NCI-H82 treated with DMSO at 0.1 percent for 48 hours (cell line): ENCODE measurements at regions not wholly inside any gene's neighbourhood (a gene's known extent, or its start where the extent isn't known, plus 50 kb on each side); places are given as distances from the start of the nearest gene placed in this dataset.

ENCODE experiments used
- DNase-seq: peaks from one replicate; lab custom pipeline; 2025; ENCODE audit not compliant: unreplicated experiment; lab: John Stamatoyannopoulos, UW

- no peak for DNase-seq
These were observed 272.8 kb upstream of the FAR2 start for GRCh38 chr12:28876196-28876798.

DNA sequence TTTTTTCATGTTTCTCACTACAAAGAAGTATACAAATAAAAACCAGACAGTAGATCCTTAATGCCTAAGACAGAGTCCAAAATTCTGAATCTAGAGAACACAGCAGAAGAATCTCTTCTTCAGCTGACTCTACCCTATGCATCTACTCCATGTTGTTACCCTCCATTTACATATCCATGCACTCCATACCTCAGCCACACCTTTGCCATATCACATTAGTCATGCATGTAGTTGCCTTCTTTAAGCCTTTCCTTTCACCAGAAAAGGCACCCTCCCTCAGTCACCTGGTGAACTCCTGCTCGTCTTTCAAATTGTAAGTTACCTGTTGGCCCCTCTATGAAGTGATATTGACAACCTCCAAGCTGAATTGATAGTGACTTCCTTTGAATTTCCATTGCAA, 271.2 kb upstream of the FAR2 start:
- DNase-seq: no peak

GRCh38 chr12:28878629-28879028, 270.4 kb upstream of the FAR2 start:
- peak; percentile 3 for DNase-seq

DNA sequence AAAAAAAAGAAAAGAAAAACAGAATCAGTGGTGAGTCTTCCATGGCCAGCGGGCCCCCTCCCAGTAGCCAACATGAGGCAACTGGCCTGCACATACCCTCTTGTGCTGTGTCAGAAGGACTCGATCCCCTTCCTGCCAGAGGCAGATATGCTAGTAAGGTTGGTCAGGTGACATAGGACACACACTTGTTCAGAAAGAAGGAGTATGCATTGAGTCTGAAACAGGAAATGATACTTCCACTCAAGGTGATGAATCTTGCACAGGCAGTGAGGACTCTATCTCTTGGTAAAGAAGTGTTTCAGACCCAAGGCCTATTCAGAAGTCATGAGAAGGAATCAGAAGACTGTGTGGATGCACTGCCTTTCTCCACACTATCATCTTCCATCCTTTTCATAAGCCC, 269.7 kb upstream of the FAR2 start:
- DNase-seq: no peak

- no peak for DNase-seq
These were observed 266.6 kb upstream of the FAR2 start for GRCh38 chr12:28882444-28882843.

- no peak for DNase-seq
These were observed 265.6 kb upstream of the FAR2 start for GRCh38 chr12:28883406-28883997.

GRCh38 chr12:28884904-28885679, 264.0 kb upstream of the FAR2 start:
- no peak for DNase-seq

GRCh38 chr12:28885928-28886327, 263.1 kb upstream of the FAR2 start:
- no peak for DNase-seq

GRCh38 chr12:28887461-28887990, 261.6 kb upstream of the FAR2 start:
- DNase-seq: no peak

DNA sequence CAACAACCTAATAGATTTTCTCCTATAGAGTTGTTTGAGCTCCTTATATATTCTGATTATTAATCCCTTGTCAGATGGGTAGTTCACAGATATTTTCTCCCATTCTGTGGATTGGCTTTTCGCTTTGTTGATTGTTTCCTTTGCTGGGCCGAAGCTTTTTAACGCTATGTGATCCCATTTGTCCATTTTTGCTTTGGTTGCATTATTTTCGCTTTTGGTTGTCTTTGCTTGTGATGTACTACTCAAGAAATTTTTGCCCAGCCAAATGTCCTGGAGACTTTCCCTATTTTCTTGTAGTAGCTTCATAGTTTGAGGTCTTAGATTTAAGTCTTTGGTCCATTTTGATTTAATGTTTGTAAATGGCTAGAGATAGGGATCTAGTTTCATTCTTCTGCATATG, 258.4 kb upstream of the FAR2 start:
- no peak for DNase-seq

- no peak for DNase-seq
These were observed 258.0 kb upstream of the FAR2 start for GRCh38 chr12:28891126-28891525.

- DNase-seq: no peak
These were observed 255.7 kb upstream of the FAR2 start for GRCh38 chr12:28893365-28893764.

DNA sequence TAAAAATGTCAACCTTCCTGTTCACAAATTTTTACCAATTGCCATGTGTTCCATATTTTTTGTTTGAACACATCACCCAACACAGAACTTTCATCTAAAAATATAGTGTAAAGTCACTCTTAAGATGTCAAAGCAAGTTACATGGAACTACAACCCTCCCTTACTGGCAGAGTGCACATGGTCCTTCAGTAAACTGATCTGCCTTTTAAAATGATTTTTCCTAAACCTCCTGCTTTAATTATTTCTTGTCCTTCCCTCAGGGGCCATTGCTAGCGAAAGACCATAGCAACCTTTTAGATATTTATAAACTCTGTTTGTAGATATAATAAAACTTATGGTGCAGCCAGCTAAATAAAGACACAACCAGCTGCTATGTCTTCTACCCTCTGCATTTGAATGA, 255.2 kb upstream of the FAR2 start:
- no peak for DNase-seq

- DNase-seq: no peak
These were observed 252.7 kb upstream of the FAR2 start for GRCh38 chr12:28896421-28896820.

DNA sequence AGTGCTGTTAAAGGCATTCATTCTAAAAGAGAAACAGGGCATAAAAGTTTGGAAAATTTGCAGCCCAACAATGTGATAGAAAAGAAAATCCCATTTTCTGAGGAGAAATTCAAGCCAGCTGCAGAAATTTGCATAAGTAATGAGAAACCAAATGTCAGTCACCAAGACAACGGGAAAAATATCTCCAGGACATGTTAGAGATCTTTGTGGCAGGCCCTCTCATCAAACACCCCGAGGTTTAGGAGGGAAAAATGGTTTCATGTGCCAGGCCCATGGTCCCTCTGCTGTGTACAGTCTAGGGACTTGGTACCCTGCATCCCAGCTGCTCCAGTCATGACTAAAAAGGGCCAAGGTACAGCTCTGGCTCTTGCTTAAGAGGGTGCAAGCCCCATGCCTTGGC, 251.0 kb upstream of the FAR2 start:
- DNase-seq: no peak

- no peak for DNase-seq
These were observed 249.1 kb upstream of the FAR2 start for GRCh38 chr12:28899951-28900350.

GRCh38 chr12:28905220-28905955, 243.7 kb upstream of the FAR2 start:
- no peak for DNase-seq

DNA sequence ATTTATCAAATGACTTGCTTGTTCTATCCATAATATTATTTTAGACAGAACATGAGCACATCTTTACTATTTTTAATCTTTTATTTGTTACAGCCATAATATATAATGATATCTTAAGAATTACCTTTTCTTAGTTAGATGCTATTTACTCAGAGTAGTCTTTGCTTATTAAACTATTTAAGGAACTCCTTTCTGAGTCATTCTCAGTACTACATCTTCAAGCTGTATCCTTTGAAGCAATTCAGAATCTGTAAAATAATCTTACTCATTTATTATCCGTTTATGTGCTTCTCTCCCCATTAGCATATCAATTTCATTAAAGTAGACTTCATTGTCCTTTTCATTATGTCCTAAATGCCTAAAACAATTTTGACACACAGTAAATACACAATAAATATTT, 240.4 kb upstream of the FAR2 start:
- DNase-seq: no peak

DNA sequence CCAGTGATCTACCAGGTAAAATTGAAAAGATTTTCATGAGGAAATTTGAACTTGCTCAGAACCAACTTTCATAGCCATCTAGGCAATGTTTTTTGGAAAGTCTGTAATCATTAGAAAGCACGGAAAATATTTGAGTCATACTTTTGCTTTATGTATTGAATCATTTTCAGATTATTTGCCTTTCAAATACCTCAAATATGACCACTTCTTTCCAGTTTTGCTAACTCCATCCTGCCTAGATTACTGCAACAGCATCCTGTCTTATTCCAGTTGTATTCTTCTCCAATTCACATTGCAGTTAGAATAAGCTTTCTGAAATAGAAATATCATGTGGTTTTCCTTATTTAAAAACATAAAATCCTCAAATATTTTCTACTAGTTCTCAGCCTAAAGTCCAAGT, 239.8 kb upstream of the FAR2 start:
- DNase-seq: no peak

DNA sequence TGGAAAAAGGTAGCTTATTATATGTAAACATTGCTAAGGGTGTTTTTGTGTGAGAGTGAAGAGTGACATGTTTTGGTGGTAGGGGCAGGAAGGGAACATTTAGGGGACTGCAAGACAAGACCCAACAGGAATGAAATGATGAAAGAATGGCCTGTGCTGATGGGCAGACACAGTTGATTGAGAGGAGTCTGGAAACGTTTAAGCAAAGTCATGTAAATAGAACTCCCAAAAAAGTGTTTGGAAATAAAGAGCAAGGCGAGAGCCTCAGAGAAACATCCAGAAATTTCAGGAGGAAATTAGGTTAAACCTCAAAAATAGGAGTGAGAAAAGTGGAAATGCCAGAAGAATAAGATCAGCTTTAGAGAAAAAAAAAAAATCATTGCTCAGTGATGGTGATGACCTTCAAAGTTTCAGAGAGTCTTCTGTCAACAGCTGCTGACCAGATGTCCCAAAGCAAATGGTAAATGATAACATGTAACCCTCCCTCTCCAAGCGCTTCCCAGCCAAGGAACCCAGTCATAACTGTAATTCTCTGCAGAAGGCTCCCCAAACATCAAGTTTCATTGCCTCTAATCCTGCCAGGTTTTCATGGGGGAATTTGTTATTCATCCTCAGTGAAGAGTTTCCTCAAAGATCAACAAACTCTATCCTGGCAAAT, 223.2 kb upstream of the FAR2 start:
- DNase-seq: no peak

DNA sequence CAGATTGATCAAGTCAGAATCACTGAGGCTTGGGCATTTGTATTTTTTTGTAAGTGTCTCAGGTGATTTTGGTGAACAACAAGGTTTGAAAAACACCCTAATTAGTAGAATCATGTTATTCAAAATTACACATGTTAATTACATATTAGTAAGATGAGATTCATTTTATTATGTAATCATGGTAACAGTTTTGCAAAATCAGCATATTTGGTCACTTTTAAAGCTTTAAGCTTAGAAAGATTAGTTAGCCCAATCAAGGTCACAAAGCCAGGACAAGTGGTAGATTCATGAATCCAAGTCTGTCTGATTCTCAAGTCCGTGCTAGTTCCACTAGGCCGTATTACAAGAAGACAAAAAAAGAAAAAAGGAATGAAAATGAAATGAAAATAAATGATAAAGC, 218.4 kb upstream of the FAR2 start:
- DNase-seq: no peak
